MM.1S (cell line): ENCODE measurements at regions not wholly inside any gene's neighbourhood (a gene's known extent, or its start where the extent isn't known, plus 50 kb on each side); places are given as distances from the start of the nearest gene placed in this dataset.

Source experiments
- DNase-seq: peaks from one replicate; pipeline ENCODE4 v3.0.0-alpha.2; 2015
- H2AFZ ChIP-seq: fragments of 300-600 bp; sonication (generic); 2 replicates; pipeline ENCODE4 v1.6.0; 2016; ENCODE audit warnings: antibody characterized with exemption, low read length
- H3F3A ChIP-seq: fragments of 300-600 bp; sonication (generic); 2 replicates; pipeline ENCODE4 v1.6.1; 2016; ENCODE audit warnings: mild to moderate bottlenecking, antibody characterized with exemption, low read length, moderate library complexity, mixed read lengths; ENCODE audit not compliant: insufficient read depth
- H3K27ac ChIP-seq: fragments of 300-600 bp; sonication (generic); 2 replicates; pipeline ENCODE4 v1.5.1; 2016; ENCODE audit warnings: mild to moderate bottlenecking, low read length
- H3K27me3 ChIP-seq: fragments of 300-600 bp; sonication (generic); replicated peaks from 2 replicates; pipeline ENCODE4 v1.6.0; 2016; ENCODE audit warnings: low read length; ENCODE audit not compliant: insufficient read depth
- H3K36me3 ChIP-seq: fragments of 300-600 bp; sonication (generic); replicated peaks from 2 replicates; pipeline ENCODE4 v1.6.1; 2016; ENCODE audit warnings: mild to moderate bottlenecking, low read length, mixed read lengths; ENCODE audit not compliant: insufficient read depth
- H3K4me1 ChIP-seq: fragments of 300-600 bp; sonication (generic); 2 replicates; pipeline ENCODE4 v1.6.1; 2016; ENCODE audit warnings: low read length, mixed read lengths
- H3K4me2 ChIP-seq: fragments of 300-600 bp; sonication (generic); 2 replicates; pipeline ENCODE4 v1.6.0; 2016; ENCODE audit warnings: low read depth, low read length
- H3K4me3 ChIP-seq: fragments of 300-600 bp; sonication (generic); 2 replicates; pipeline ENCODE4 v1.5.1; 2016; ENCODE audit warnings: low read length, mixed read lengths
- H3K79me2 ChIP-seq: fragments of 300-600 bp; sonication (generic); 2 replicates; pipeline ENCODE4 v1.6.1; 2016; ENCODE audit warnings: mixed run types, low read length, mixed read lengths
- H3K9ac ChIP-seq: fragments of 300-600 bp; sonication (generic); 2 replicates; pipeline ENCODE4 v1.6.1; 2016; ENCODE audit warnings: low read length, mixed read lengths
- H3K9me2 ChIP-seq: fragments of 300-600 bp; sonication (generic); replicated peaks from 2 replicates; pipeline ENCODE4 v1.6.1; 2016; ENCODE audit warnings: mild to moderate bottlenecking, low read length, mixed read lengths; ENCODE audit not compliant: insufficient read depth
- H3K9me3 ChIP-seq: fragments of 300-600 bp; sonication (generic); replicated peaks from 2 replicates; pipeline ENCODE4 v1.6.1; 2016; ENCODE audit warnings: mild to moderate bottlenecking, low read length, mixed read lengths; ENCODE audit not compliant: insufficient read depth
- H4K20me1 ChIP-seq: fragments of 300-600 bp; sonication (generic); 2 replicates; pipeline ENCODE4 v1.6.1; 2016; ENCODE audit warnings: mild to moderate bottlenecking, low read length, moderate library complexity, mixed read lengths; ENCODE audit not compliant: insufficient read depth
- EZH2 ChIP-seq: fragments of 300-600 bp; sonication (generic); optimal IDR thresholded peaks from 2 replicates; pipeline ENCODE3; 2017; ENCODE audit warnings: low read depth, mild to moderate bottlenecking, antibody characterized with exemption, low read length, mixed read lengths
- EZH2phosphoT487 ChIP-seq: fragments of 300-600 bp; sonication (generic); IDR thresholded peaks from 2 replicates; pipeline ENCODE4 v1.6.1; 2018; ENCODE audit warnings: antibody characterized with exemption, low read length
- TF ChIP-seq, protein P1 (sequence below): fragments of 300-600 bp; sonication (generic); IDR thresholded peaks from 2 replicates; pipeline ENCODE4 v1.5.1; 2016; ENCODE audit warnings: antibody characterized with exemption, low read length, mixed read lengths

DNA sequence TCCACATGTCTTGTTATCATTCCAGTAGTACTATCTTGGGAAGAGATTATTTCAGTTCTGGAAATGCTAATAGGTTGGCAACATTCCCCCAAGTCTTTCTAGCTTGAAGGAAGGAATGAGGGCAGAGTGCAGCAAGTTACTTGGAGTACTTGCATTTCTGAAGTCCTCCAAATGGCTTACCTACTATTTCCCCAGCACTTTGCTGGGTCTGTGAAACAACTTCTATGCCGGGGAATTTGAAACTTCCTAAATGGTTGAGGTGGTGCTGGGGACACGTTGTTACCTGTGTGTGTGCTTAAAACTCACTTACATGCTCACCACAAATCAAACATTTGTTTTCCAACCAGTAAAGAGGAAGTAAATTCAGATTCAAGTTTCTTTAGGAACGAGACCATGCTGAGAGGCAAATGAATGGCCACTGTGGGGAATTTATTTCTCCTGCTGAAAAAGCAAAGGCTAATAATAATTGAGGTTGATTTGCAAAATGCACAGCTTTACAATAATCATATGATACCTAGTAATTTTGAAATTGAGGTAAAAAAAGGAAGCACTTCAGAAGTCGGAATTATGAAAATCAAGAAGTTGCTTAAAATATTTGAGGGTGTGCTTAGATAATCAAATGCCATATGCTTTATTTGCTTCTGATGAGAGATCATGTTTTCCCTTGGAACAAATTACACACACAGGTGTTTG lies 1167.7 kb upstream of the ZEB2 start:
- no peak overlapping the region for H3K4me2 ChIP-seq
- H3K9ac ChIP-seq: no peak overlapping the region
- no peaks in the 10 kb centered on the region for H3K36me3 ChIP-seq
- H3K4me1 ChIP-seq: no peaks in the 10 kb centered on the region
- no peaks in the 10 kb centered on the region for H4K20me1 ChIP-seq
- H3K9me3 ChIP-seq: no peaks in the 10 kb centered on the region
- no peak overlapping the region for H2AFZ ChIP-seq
- H3K4me3 ChIP-seq: no peak overlapping the region
- H3K9me2 ChIP-seq: no peaks in the 10 kb centered on the region
- TF ChIP-seq, protein P1, sequence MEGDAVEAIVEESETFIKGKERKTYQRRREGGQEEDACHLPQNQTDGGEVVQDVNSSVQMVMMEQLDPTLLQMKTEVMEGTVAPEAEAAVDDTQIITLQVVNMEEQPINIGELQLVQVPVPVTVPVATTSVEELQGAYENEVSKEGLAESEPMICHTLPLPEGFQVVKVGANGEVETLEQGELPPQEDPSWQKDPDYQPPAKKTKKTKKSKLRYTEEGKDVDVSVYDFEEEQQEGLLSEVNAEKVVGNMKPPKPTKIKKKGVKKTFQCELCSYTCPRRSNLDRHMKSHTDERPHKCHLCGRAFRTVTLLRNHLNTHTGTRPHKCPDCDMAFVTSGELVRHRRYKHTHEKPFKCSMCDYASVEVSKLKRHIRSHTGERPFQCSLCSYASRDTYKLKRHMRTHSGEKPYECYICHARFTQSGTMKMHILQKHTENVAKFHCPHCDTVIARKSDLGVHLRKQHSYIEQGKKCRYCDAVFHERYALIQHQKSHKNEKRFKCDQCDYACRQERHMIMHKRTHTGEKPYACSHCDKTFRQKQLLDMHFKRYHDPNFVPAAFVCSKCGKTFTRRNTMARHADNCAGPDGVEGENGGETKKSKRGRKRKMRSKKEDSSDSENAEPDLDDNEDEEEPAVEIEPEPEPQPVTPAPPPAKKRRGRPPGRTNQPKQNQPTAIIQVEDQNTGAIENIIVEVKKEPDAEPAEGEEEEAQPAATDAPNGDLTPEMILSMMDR: no peak
- TF ChIP-seq EZH2: no peak
- no peak for TF ChIP-seq EZH2phosphoT487
- no peaks in the 10 kb centered on the region for H3K27me3 ChIP-seq
- H3F3A ChIP-seq: no peaks in the 10 kb centered on the region
- H3K79me2 ChIP-seq: no peaks in the 10 kb centered on the region
- no peak for DNase-seq
- no peak overlapping the region for H3K27ac ChIP-seq

GRCh38 chr2:145685383-145686050 lies 1165.6 kb upstream of the ZEB2 start:
- TF ChIP-seq, protein P1: no peak
- no peak for TF ChIP-seq EZH2phosphoT487
- TF ChIP-seq EZH2: no peak
- Histone ChIP-seq H3K27ac (no peak overlapping the region), H2AFZ (no peak overlapping the region), H3K9me2 (no peaks in the 10 kb centered on the region), H3K79me2 (no peaks in the 10 kb centered on the region), H3K36me3 (no peaks in the 10 kb centered on the region), H3K27me3 (no peaks in the 10 kb centered on the region), H3K9ac (no peak overlapping the region), H4K20me1 (no peaks in the 10 kb centered on the region), H3K4me2 (no peak overlapping the region), H3F3A (no peaks in the 10 kb centered on the region), H3K9me3 (no peaks in the 10 kb centered on the region), H3K4me3 (no peak overlapping the region), H3K4me1 (no peaks in the 10 kb centered on the region)
- DNase-seq: no peak

DNA sequence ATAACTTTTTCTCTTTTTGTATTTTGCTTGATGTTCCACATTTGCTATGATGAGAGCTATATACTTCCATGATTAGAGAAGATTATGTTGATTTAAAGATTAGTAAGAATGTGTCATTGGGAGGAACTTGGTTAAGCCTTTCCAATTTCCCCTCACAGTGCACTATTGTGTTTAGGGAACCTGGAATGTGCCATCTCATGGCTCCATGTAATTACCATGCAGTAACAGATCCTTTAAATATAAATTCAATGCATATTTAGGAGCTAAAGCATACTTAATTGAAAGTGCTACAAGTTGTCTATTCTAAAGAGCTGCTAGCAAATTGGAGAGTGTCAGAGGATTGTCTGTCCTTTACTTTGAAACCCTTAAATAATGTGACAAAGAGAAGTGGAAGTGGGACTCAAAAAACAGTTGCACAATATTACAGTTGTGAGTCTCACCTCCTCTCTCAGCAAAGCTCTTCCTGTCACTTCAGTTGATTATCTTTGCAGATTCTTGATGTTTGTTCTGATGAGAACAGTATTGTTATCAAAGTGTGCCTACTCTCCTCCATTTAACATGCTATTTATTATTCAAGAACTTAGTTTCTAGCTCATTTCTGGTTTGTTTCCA lies 1162.7 kb upstream of the ZEB2 start:
- Histone ChIP-seq H3K27ac (no peak overlapping the region), H3K9ac (no peak overlapping the region), H3K9me2 (no peaks in the 10 kb centered on the region), H3K4me1 (no peaks in the 10 kb centered on the region), H2AFZ (no peak overlapping the region), H3K36me3 (no peaks in the 10 kb centered on the region), H3F3A (no peaks in the 10 kb centered on the region), H3K9me3 (no peaks in the 10 kb centered on the region), H3K79me2 (no peaks in the 10 kb centered on the region), H4K20me1 (no peaks in the 10 kb centered on the region), H3K4me2 (no peak overlapping the region), H3K27me3 (no peaks in the 10 kb centered on the region), H3K4me3 (no peak overlapping the region)
- DNase-seq: no peak
- no peak for TF ChIP-seq EZH2phosphoT487
- TF ChIP-seq, protein P1: no peak
- no peak for TF ChIP-seq EZH2
